K562 (cell line): ENCODE measurements at regions not wholly inside any gene's neighbourhood (a gene's known extent, or its start where the extent isn't known, plus 50 kb on each side); places are given as distances from the start of the nearest gene placed in this dataset.

Experiments used
- ETS1 ChIP-seq: conservative IDR thresholded peaks from 2 replicates; pipeline ENCODE4 v1.6.1; 2011; ENCODE audit warnings: low read depth, mild to moderate bottlenecking, low read length; ENCODE audit not compliant: control insufficient read depth
- MCM3 ChIP-seq: fragments of 450-650 bp; IDR thresholded peaks from 2 replicates; pipeline ENCODE4 v1.6.1; 2016
- MYC ChIP-seq, 2 experiments: fragments of 250-450 bp in 1 of 2; sonication (Bioruptor Pico) in 1 of 2; IDR thresholded peaks; 2 replicates each; pipeline versions ENCODE4 v1.5.1 to v1.6.1; 2012 to 2021; ENCODE audit warnings: low read depth in 2 of 2, borderline replicate concordance in 1 of 2, improper control_type of control experiment in 1 of 2, low read length in 1 of 2, mild to moderate bottlenecking in 1 of 2, moderate library complexity in 1 of 2
- SAP30 ChIP-seq: fragments of 200-600 bp; sonication (generic); IDR thresholded peaks from 2 replicates; pipeline ENCODE4 v1.6.1; 2012; ENCODE audit warnings: borderline replicate concordance, low read depth, mild to moderate bottlenecking, moderate library complexity, low read length, control low read depth, inconsistent platforms; ENCODE audit not compliant: insufficient read depth, poor library complexity, severe bottlenecking
- SNRNP70 ChIP-seq: fragments of 200-400 bp; formaldehyde crosslinking; optimal IDR thresholded peaks from 2 replicates; pipeline ENCODE3; 2017; ENCODE audit warnings: low read depth, low read length
- SREBF1 ChIP-seq: fragments of 150-350 bp; IDR thresholded peaks from 2 replicates; pipeline ENCODE4 v1.6.1; 2014; ENCODE audit warnings: antibody characterized with exemption, low read depth, low read length, borderline replicate concordance
- TFAM ChIP-seq: fragments of 250-450 bp; sonication (Bioruptor Pico); conservative IDR thresholded peaks from 2 replicates; pipeline ENCODE4 v1.5.0; 2021; ENCODE audit warnings: mild to moderate bottlenecking, moderate library complexity
- THAP7 ChIP-seq: fragments of 250-450 bp; sonication (Bioruptor Pico); IDR thresholded peaks from 2 replicates; pipeline ENCODE4 v1.5.0; 2021
- UBTF ChIP-seq, 2 experiments: IDR thresholded peaks; 2 replicates each; pipeline ENCODE4 v1.6.1; 2012; ENCODE audit warnings: improper control_type of control experiment in 2 of 2, low read depth in 2 of 2, low read length in 2 of 2, borderline replicate concordance in 1 of 2
- ZNF512 ChIP-seq: IDR thresholded peaks from 2 replicates; pipeline ENCODE4 v1.6.1; 2016; ENCODE audit warnings: missing genetic modification characterization, missing compliant biosample characterization
- ZNF75A ChIP-seq: fragments of 450-650 bp; formaldehyde crosslinking; IDR thresholded peaks from 2 replicates; pipeline ENCODE4 v1.4.0; 2020; ENCODE audit warnings: mild to moderate bottlenecking

GRCh38 chr4:64503945-64504675 is 94.9 kb upstream of the TECRL start (continued):
- TF ChIP-seq SNRNP70 (no peak), ZNF512 (no peak), UBTF (IDR thresholded peaks at IDR 0.05; ENCODE audit: borderline replicate concordance in 1 of 2, low read depth in 2 of 2, low read length in 2 of 2) (no peak), TFAM (CRISPR knock-in tag) (no peak), ZNF75A (CRISPR knock-in tag) (no peak), MCM3 (no peak), SAP30 (no peak), SREBF1 (no peak), THAP7 (CRISPR knock-in tag) (no peak), MYC (IDR thresholded peaks at IDR 0.05; ENCODE audit: low read depth, low read length) (no peak), MYC (CRISPR knock-in tag; IDR thresholded peaks at IDR 0.05; ENCODE audit: borderline replicate concordance, low read depth) (no peak), ETS1 (no peak)
